Left lobe of liver (tissue), 2 donors: ENCODE measurements at regions not wholly inside any gene's neighbourhood (a gene's known extent, or its start where the extent isn't known, plus 50 kb on each side); places are given as distances from the start of the nearest gene placed in this dataset.
"Not testable (repeated sequence)": the region's sequence is repeated elsewhere in the genome, so short reads cannot be mapped to it uniquely, and the experiment has no call there.

ENCODE experiments used
- ATAC-seq: fragments of 200-7000 bp; cut with Tn5 transposase; one replicate; pipeline ENCODE4 v1.9.1; 2020; ENCODE audit warnings: mild to moderate bottlenecking, moderate library complexity
- DNase-seq: peaks from one replicate; pipeline ENCODE4 v3.0.0-alpha.2; 2020; ENCODE audit warnings: low spot score
- donor health status: DM: no; HTN: no; CAD: no; lungs with moderate emphysema.
- donor health status: DM: no; HTN: yes; CAD: no.

- DNase-seq, result no peak
Observed at GRCh38 chr13:50129081-50129705, 113.9 kb downstream of the KCNRG start.

GRCh38 chr13:50129706-50130122, 114.5 kb downstream of the KCNRG start:
- ATAC-seq (no peak), DNase-seq (no peak)

More at GRCh38 chr13:50129081-50129705, 113.9 kb downstream of the KCNRG start:
- no peak for ATAC-seq

GRCh38 chr13:50130123-50130946, 115.1 kb downstream of the KCNRG start:
- ATAC-seq, result no peak

GRCh38 chr13:50131920-50132903, 117.0 kb downstream of the KCNRG start:
- ATAC-seq (no peak), DNase-seq (no peak)

More at GRCh38 chr13:50130123-50130946, 115.1 kb downstream of the KCNRG start:
- peak; percentile 45 for DNase-seq

- DNase-seq (no peak), ATAC-seq (no peak)
Observed at GRCh38 chr13:50132904-50133357, 117.7 kb downstream of the KCNRG start.

GRCh38 chr13:50133358-50133953, 118.2 kb downstream of the KCNRG start:
- DNase-seq (no peak), ATAC-seq (no peak)

GRCh38 chr13:50136226-50136625, 121.0 kb downstream of the KCNRG start:
- ATAC-seq (no peak), DNase-seq (no peak)

- ATAC-seq (no peak), DNase-seq (no peak)
Observed at GRCh38 chr13:50136678-50137077, 121.4 kb downstream of the KCNRG start.

- ATAC-seq, DNase-seq: not testable (repeated sequence)
Observed at GRCh38 chr13:50139435-50139934, 124.2 kb downstream of the KCNRG start.

GRCh38 chr13:50140153-50140552, 124.9 kb downstream of the KCNRG start:
- ATAC-seq (no peak), DNase-seq (no peak)

- DNase-seq, result no peak
- no peak for ATAC-seq
Observed at GRCh38 chr13:50140581-50141374, 125.5 kb downstream of the KCNRG start.

GRCh38 chr13:50141375-50141975, 126.2 kb downstream of the KCNRG start:
- ATAC-seq, result no peak
- no peak for DNase-seq

GRCh38 chr13:50144246-50145160, 129.3 kb downstream of the KCNRG start:
- ATAC-seq (no peak), DNase-seq (no peak)

GRCh38 chr13:50149214-50149613, 134.0 kb downstream of the KCNRG start:
- DNase-seq (no peak), ATAC-seq (no peak)

- ATAC-seq (peak; percentile 98), DNase-seq (peak; percentile 87)
Observed at GRCh38 chr13:50149932-50150331, 134.7 kb downstream of the KCNRG start.

- no peak for DNase-seq
- peak; percentile 32 for ATAC-seq
Observed at GRCh38 chr13:50152224-50152623, 137.0 kb downstream of the KCNRG start.

GRCh38 chr13:50152655-50153309, 137.5 kb downstream of the KCNRG start:
- ATAC-seq (peak; percentile 14), DNase-seq (no peak)
